WTC11 (cell line): ENCODE measurements at regions not wholly inside any gene's neighbourhood (a gene's known extent, or its start where the extent isn't known, plus 50 kb on each side); places are given as distances from the start of the nearest gene placed in this dataset.

Experiments used
- ATF6 ChIP-seq: sonication (generic); formaldehyde crosslinking; IDR thresholded peaks from 2 replicates; pipeline ENCODE4 v1.8.1; 2023; ENCODE audit warnings: mild to moderate bottlenecking, missing genetic modification reagents
- EMX1 ChIP-seq: fragments of 250-450 bp; sonication (Bioruptor Pico); IDR thresholded peaks from 2 replicates; pipeline ENCODE4 v1.8.0; 2021; ENCODE audit warnings: mild to moderate bottlenecking
- ESRRA ChIP-seq: sonication (generic); formaldehyde crosslinking; IDR thresholded peaks from 2 replicates; pipeline ENCODE4 v1.8.1; 2022; ENCODE audit warnings: mild to moderate bottlenecking, missing genetic modification reagents, borderline replicate concordance
- JUN ChIP-seq: sonication (generic); formaldehyde crosslinking; IDR thresholded peaks from 2 replicates; pipeline ENCODE4 v1.8.0; 2023; ENCODE audit warnings: mild to moderate bottlenecking, missing genetic modification reagents
- NFE2L1 ChIP-seq: sonication (generic); formaldehyde crosslinking; IDR thresholded peaks from 2 replicates; pipeline ENCODE4 v1.8.1; 2023; ENCODE audit warnings: missing genetic modification reagents
- PRDM15 ChIP-seq: sonication (generic); formaldehyde crosslinking; IDR thresholded peaks from 2 replicates; pipeline ENCODE4 v1.8.0; 2022; ENCODE audit warnings: missing genetic modification reagents
- ZNF416 ChIP-seq: fragments of 250-450 bp; sonication (Bioruptor Pico); IDR thresholded peaks from 2 replicates; pipeline ENCODE4 v1.9.0; 2021; ENCODE audit warnings: mild to moderate bottlenecking, inconsistent platforms
- TF ChIP-seq, protein P1 (sequence below): fragments of 200-600 bp; IDR thresholded peaks from 2 replicates; pipeline ENCODE4 v1.8.0; 2022; ENCODE audit warnings: antibody characterized with exemption
- TF ChIP-seq, protein P2 (sequence below): sonication (generic); formaldehyde crosslinking; IDR thresholded peaks from 2 replicates; pipeline ENCODE4 v1.8.1; 2023; ENCODE audit warnings: mild to moderate bottlenecking, missing genetic modification reagents, moderate library complexity

DNA sequence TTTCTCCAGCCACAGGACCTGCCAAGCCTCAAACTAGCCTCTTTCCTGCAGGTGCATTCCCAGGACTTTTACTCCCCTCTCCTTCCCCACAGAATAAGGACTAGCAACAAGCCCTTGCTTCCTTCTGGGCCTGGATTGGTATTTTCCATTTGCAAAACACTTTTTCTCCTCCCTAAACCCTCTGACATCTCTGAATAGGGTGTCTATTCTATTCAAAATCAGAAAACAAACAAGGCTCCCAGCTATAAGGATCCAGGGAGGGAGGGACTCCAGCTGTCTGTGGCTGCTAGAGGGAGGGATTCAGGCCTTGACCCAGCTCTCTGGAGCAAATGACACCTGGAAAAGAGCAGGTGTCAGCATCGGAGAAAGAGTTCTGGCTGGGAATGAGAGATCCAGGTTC is 168.5 kb upstream of the BDNF start:
- TF ChIP-seq, protein P1, sequence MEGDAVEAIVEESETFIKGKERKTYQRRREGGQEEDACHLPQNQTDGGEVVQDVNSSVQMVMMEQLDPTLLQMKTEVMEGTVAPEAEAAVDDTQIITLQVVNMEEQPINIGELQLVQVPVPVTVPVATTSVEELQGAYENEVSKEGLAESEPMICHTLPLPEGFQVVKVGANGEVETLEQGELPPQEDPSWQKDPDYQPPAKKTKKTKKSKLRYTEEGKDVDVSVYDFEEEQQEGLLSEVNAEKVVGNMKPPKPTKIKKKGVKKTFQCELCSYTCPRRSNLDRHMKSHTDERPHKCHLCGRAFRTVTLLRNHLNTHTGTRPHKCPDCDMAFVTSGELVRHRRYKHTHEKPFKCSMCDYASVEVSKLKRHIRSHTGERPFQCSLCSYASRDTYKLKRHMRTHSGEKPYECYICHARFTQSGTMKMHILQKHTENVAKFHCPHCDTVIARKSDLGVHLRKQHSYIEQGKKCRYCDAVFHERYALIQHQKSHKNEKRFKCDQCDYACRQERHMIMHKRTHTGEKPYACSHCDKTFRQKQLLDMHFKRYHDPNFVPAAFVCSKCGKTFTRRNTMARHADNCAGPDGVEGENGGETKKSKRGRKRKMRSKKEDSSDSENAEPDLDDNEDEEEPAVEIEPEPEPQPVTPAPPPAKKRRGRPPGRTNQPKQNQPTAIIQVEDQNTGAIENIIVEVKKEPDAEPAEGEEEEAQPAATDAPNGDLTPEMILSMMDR, result no peak
- TF ChIP-seq ESRRA (no peak), NFE2L1 (CRISPR knock-in tag) (no peak), ATF6 (CRISPR knock-in tag) (no peak), ZNF416 (CRISPR knock-in tag) (no peak), JUN (no peak), PRDM15 (CRISPR knock-in tag) (no peak), EMX1 (no peak)
- TF ChIP-seq, protein P2, sequence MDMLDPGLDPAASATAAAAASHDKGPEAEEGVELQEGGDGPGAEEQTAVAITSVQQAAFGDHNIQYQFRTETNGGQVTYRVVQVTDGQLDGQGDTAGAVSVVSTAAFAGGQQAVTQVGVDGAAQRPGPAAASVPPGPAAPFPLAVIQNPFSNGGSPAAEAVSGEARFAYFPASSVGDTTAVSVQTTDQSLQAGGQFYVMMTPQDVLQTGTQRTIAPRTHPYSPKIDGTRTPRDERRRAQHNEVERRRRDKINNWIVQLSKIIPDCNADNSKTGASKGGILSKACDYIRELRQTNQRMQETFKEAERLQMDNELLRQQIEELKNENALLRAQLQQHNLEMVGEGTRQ (CRISPR knock-in tag), result no peak
